Activated CD8-positive, alpha-beta memory T cell treated with anti-CD3 and anti-CD28 coated beads, Interleukin-2, amount 10 ng/mL, durations not matched to agents 7 days and 5 days (primary cell): ENCODE measurements at regions not wholly inside any gene's neighbourhood (a gene's known extent, or its start where the extent isn't known, plus 50 kb on each side); places are given as distances from the start of the nearest gene placed in this dataset.
"Not testable (repeated sequence)": the region's sequence is repeated elsewhere in the genome, so short reads cannot be mapped to it uniquely, and the experiment has no call there.

ENCODE experiments used
- ATAC-seq: fragments of 150-1000 bp; cut with Tn5 transposase; one replicate; pipeline ENCODE4 v1.10.0; 2021; ENCODE audit warnings: moderate library complexity
- CTCF ChIA-PET: fragments of 350-600 bp; sonication (Branson Sonifier 250); formaldehyde crosslinking; loops from one replicate; lab custom pipeline; 2021; ENCODE audit warnings: antibody characterized with exemption; lab: Charles Lee
- DNase-seq: peaks from one replicate; pipeline ENCODE4 v3.0.0-alpha.2; 2020
- H3K27ac Mint-ChIP-seq: one replicate; pipeline ENCODE4 v1.8.0; 2021; ENCODE audit warnings: mild to moderate bottlenecking, mixed read lengths
- H3K27me3 Mint-ChIP-seq: one replicate; pipeline ENCODE4 v1.8.0; 2021; ENCODE audit warnings: mixed read lengths
- H3K36me3 Mint-ChIP-seq: one replicate; pipeline ENCODE4 v1.8.0; 2021; ENCODE audit warnings: mild to moderate bottlenecking, mixed read lengths
- H3K4me1 Mint-ChIP-seq: one replicate; pipeline ENCODE4 v1.8.0; 2021; ENCODE audit warnings: mixed read lengths
- H3K4me3 Mint-ChIP-seq: one replicate; pipeline ENCODE4 v1.8.0; 2021; ENCODE audit warnings: mild to moderate bottlenecking, moderate library complexity, mixed read lengths
- H3K9me3 Mint-ChIP-seq: one replicate; pipeline ENCODE4 v1.8.0; 2022; ENCODE audit warnings: low read depth, mixed read lengths

GRCh38 chr4:164623099-164623498, 130.8 kb upstream of the SMIM31 start:
- ATAC-seq: no peak
- CTCF ChIA-PET: no interaction called here

GRCh38 chr4:164639001-164639400, 114.9 kb upstream of the SMIM31 start:
- H3K36me3 Mint-ChIP-seq: no peaks in the 10 kb centered on the region

More at GRCh38 chr4:164623099-164623498, 130.8 kb upstream of the SMIM31 start:
- H3K4me3 Mint-ChIP-seq: no peak overlapping the region
- peaks cover 2% of the 10 kb centered on the region for H3K9me3 Mint-ChIP-seq
- H3K4me1 Mint-ChIP-seq: no peaks in the 10 kb centered on the region
- no peak for DNase-seq
- no peaks in the 10 kb centered on the region for H3K27me3 Mint-ChIP-seq
- H3K36me3 Mint-ChIP-seq: peaks cover 1% of the 10 kb centered on the region
- H3K27ac Mint-ChIP-seq: no peak overlapping the region

GRCh38 chr4:164648151-164648848, 105.6 kb upstream of the SMIM31 start:
- Mint-ChIP-seq H3K27ac (no peak overlapping the region), H3K27me3 (no peaks in the 10 kb centered on the region), H3K4me3 (no peak overlapping the region), H3K4me1 (no peaks in the 10 kb centered on the region), H3K36me3 (no peaks in the 10 kb centered on the region), H3K9me3 (no peaks in the 10 kb centered on the region)
- DNase-seq: no peak
- ATAC-seq: no peak
- CTCF ChIA-PET: no interaction called here

More at GRCh38 chr4:164639001-164639400, 114.9 kb upstream of the SMIM31 start:
- H3K27me3 Mint-ChIP-seq: no peaks in the 10 kb centered on the region
- no peak overlapping the region for H3K4me3 Mint-ChIP-seq
- ATAC-seq (no peak), DNase-seq (no peak)
- H3K27ac Mint-ChIP-seq: no peak overlapping the region
- CTCF ChIA-PET: no interaction called here
- no peaks in the 10 kb centered on the region for H3K9me3 Mint-ChIP-seq
- H3K4me1 Mint-ChIP-seq: no peaks in the 10 kb centered on the region

- CTCF ChIA-PET: no interaction called here
- H3K27ac Mint-ChIP-seq: no peak overlapping the region
- no peaks in the 10 kb centered on the region for H3K4me1 Mint-ChIP-seq
- no peaks in the 10 kb centered on the region for H3K27me3 Mint-ChIP-seq
- no peaks in the 10 kb centered on the region for H3K9me3 Mint-ChIP-seq
- ATAC-seq (no peak), DNase-seq (no peak)
- no peaks in the 10 kb centered on the region for H3K36me3 Mint-ChIP-seq
- no peak overlapping the region for H3K4me3 Mint-ChIP-seq
Observed at GRCh38 chr4:164648849-164649212, 105.1 kb upstream of the SMIM31 start.

GRCh38 chr4:164659765-164660164, 94.2 kb upstream of the SMIM31 start:
- DNase-seq: no peak
- CTCF ChIA-PET: no interaction called here
- H3K4me3 Mint-ChIP-seq: no peak overlapping the region

GRCh38 chr4:164676152-164676551, 77.8 kb upstream of the SMIM31 start:
- ATAC-seq, H3K27ac Mint-ChIP-seq, CTCF ChIA-PET, H3K4me3 Mint-ChIP-seq, H3K9me3 Mint-ChIP-seq, DNase-seq, H3K27me3 Mint-ChIP-seq, H3K4me1 Mint-ChIP-seq, H3K36me3 Mint-ChIP-seq: not testable (repeated sequence)

More at GRCh38 chr4:164659765-164660164, 94.2 kb upstream of the SMIM31 start:
- Mint-ChIP-seq H3K27me3 (no peaks in the 10 kb centered on the region), H3K36me3 (no peaks in the 10 kb centered on the region), H3K9me3 (peaks cover 6% of the 10 kb centered on the region), H3K4me1 (no peaks in the 10 kb centered on the region), H3K27ac (no peak overlapping the region)
- no peak for ATAC-seq

GRCh38 chr4:164683040-164683439, 70.9 kb upstream of the SMIM31 start:
- DNase-seq (no peak), ATAC-seq (no peak)
- CTCF ChIA-PET: no interaction called here
- no peaks in the 10 kb centered on the region for H3K4me1 Mint-ChIP-seq
- H3K36me3 Mint-ChIP-seq: no peaks in the 10 kb centered on the region
- H3K9me3 Mint-ChIP-seq: no peaks in the 10 kb centered on the region
- H3K27ac Mint-ChIP-seq: no peak overlapping the region
- no peak overlapping the region for H3K4me3 Mint-ChIP-seq
- no peaks in the 10 kb centered on the region for H3K27me3 Mint-ChIP-seq

- no peaks in the 10 kb centered on the region for H3K36me3 Mint-ChIP-seq
- no peaks in the 10 kb centered on the region for H3K9me3 Mint-ChIP-seq
- no peaks in the 10 kb centered on the region for H3K4me1 Mint-ChIP-seq
- no peak overlapping the region for H3K4me3 Mint-ChIP-seq
- CTCF ChIA-PET: no interaction called here
- H3K27ac Mint-ChIP-seq: no peak overlapping the region
- no peak for ATAC-seq
- no peaks in the 10 kb centered on the region for H3K27me3 Mint-ChIP-seq
- DNase-seq: no peak
Observed at GRCh38 chr4:164695650-164696049, 58.3 kb upstream of the SMIM31 start.

- H3K4me3 Mint-ChIP-seq: no peak overlapping the region
- H3K4me1 Mint-ChIP-seq: peaks cover 3% of the 10 kb centered on the region
- peaks cover 4% of the 10 kb centered on the region for H3K27me3 Mint-ChIP-seq
- no peak for ATAC-seq
- CTCF ChIA-PET: interaction anchor here (1.4 kb wide), 1 partner anchor 31 kb away, joined by 4 read pairs; no protein-coding TSS in a partner anchor
- H3K27ac Mint-ChIP-seq: no peak overlapping the region
- H3K9me3 Mint-ChIP-seq: no peaks in the 10 kb centered on the region
- no peak for DNase-seq
- no peaks in the 10 kb centered on the region for H3K36me3 Mint-ChIP-seq
Observed at GRCh38 chr4:164700471-164700870, 53.5 kb upstream of the SMIM31 start.

GRCh38 chr4:164701665-164702064, 52.3 kb upstream of the SMIM31 start:
- CTCF ChIA-PET: no interaction called here
- Mint-ChIP-seq H3K9me3 (no peaks in the 10 kb centered on the region), H3K4me3 (no peak overlapping the region), H3K36me3 (no peaks in the 10 kb centered on the region), H3K4me1 (peaks cover 3% of the 10 kb centered on the region), H3K27me3 (peaks cover 4% of the 10 kb centered on the region), H3K27ac (no peak overlapping the region)
- ATAC-seq (no peak), DNase-seq (no peak)
